Colonic mucosa (tissue), 4 donors: ENCODE measurements at regions not wholly inside any gene's neighbourhood (a gene's known extent, or its start where the extent isn't known, plus 50 kb on each side); places are given as distances from the start of the nearest gene placed in this dataset.

Experiments
- DNase-seq: peaks from one replicate; pipeline ENCODE4 v3.0.0-alpha.2; 2020
- H3K27ac ChIP-seq: fragments of 200-600 bp; one replicate; pipeline ENCODE4 v1.8.0; 2021
- H3K27me3 ChIP-seq: fragments of 200-600 bp; one replicate; pipeline ENCODE4 v1.8.0; 2021
- H3K36me3 ChIP-seq: fragments of 200-600 bp; one replicate; pipeline ENCODE4 v1.8.0; 2021
- H3K4me1 ChIP-seq: fragments of 200-600 bp; one replicate; pipeline ENCODE4 v1.8.0; 2021; ENCODE audit warnings: mild to moderate bottlenecking
- H3K4me3 ChIP-seq: fragments of 200-600 bp; one replicate; pipeline ENCODE4 v1.8.0; 2021
- H3K9ac ChIP-seq, 2 donors: one replicate each; pipeline ENCODE4 v1.7.0; 2013; ENCODE audit warnings: control low read depth in 2 of 2, low read depth in 2 of 2, low read length in 2 of 2
- H3K9me3 ChIP-seq: fragments of 200-600 bp; one replicate; pipeline ENCODE4 v1.8.0; 2021
- intact Hi-C: fragments of 100-400 bp; cut with DNase I; formaldehyde crosslinking; loops from one replicate; pipeline ENCODE4 v1.14.1; 2022
- TF ChIP-seq, protein P1 (sequence below): fragments of 200-600 bp; IDR thresholded peaks from one replicate; pipeline ENCODE4 v1.8.0; 2022; ENCODE audit warnings: antibody characterized with exemption, mild to moderate bottlenecking
- donor health status: healthy.
- donor health status: DM: no; HTN: no; CAD: no.
- donor health status: DM: no; HTN: no; CAD: no.

DNA sequence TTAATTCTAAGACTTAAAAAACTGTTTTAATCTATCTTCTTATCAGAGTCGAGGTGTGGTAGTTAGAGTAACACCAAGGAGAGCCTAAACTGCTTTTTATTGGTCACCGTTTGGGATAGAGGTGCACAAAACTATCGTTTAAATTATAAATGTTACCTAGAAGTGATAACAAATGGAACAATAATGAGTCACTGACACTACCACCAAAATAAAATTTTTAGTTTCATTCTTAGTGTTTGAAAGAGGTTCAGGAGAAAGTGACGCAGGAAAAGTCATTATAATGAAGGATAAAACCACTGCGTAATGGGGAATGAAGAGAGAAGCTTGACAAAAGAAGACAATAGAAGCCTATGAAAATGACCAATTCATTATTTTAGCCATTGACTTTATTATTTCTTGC, 158.2 kb downstream of the COX18 start:
- H3K36me3 ChIP-seq, result no peaks in the 10 kb centered on the region
- no peak overlapping the region for H3K4me3 ChIP-seq
- intact Hi-C loops, result no loop called here
- H3K9ac ChIP-seq, result no peak overlapping the region
- no peaks in the 10 kb centered on the region for H3K9me3 ChIP-seq
- no peak overlapping the region for H3K27ac ChIP-seq
- no peaks in the 10 kb centered on the region for H3K27me3 ChIP-seq
- no peaks in the 10 kb centered on the region for H3K4me1 ChIP-seq
- no peak for DNase-seq
- TF ChIP-seq, protein P1, sequence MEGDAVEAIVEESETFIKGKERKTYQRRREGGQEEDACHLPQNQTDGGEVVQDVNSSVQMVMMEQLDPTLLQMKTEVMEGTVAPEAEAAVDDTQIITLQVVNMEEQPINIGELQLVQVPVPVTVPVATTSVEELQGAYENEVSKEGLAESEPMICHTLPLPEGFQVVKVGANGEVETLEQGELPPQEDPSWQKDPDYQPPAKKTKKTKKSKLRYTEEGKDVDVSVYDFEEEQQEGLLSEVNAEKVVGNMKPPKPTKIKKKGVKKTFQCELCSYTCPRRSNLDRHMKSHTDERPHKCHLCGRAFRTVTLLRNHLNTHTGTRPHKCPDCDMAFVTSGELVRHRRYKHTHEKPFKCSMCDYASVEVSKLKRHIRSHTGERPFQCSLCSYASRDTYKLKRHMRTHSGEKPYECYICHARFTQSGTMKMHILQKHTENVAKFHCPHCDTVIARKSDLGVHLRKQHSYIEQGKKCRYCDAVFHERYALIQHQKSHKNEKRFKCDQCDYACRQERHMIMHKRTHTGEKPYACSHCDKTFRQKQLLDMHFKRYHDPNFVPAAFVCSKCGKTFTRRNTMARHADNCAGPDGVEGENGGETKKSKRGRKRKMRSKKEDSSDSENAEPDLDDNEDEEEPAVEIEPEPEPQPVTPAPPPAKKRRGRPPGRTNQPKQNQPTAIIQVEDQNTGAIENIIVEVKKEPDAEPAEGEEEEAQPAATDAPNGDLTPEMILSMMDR, result no peak

DNA sequence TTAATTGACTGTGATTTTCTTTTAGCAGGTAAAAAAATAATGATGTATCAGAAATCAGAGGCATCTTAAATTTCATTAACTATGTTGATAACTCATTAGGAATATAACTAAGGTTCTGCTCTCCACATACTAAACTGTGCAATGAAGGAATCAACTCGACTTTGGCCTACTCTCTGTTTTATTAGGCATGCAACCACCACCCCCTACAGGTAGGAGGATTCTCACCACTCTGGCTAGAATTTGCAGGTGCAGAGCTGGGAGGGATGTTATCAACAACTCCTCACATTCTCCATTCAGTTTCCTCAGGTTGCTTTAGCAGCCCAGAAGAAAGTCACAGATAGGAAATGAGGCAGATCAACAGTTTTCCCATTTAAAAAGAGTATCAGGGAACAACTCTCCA, 160.1 kb downstream of the COX18 start:
- Histone ChIP-seq H3K27ac (no peak overlapping the region), H3K9me3 (no peaks in the 10 kb centered on the region), H3K4me1 (no peaks in the 10 kb centered on the region), H3K4me3 (no peak overlapping the region), H3K36me3 (no peaks in the 10 kb centered on the region), H3K9ac (no peak overlapping the region), H3K27me3 (no peaks in the 10 kb centered on the region)
- no peak for DNase-seq
- intact Hi-C loops, result no loop called here
- TF ChIP-seq, protein P1, result no peak

- no peak overlapping the region for H3K9ac ChIP-seq
- H3K4me1 ChIP-seq, result no peaks in the 10 kb centered on the region
- no peaks in the 10 kb centered on the region for H3K36me3 ChIP-seq
- no peak overlapping the region for H3K4me3 ChIP-seq
- TF ChIP-seq, protein P1, result no peak
- H3K9me3 ChIP-seq, result no peaks in the 10 kb centered on the region
- H3K27me3 ChIP-seq, result no peaks in the 10 kb centered on the region
- H3K27ac ChIP-seq, result no peak overlapping the region
- intact Hi-C loops, result no loop called here
- DNase-seq, result no peak
Observed at GRCh38 chr4:72902354-72902753, 167.2 kb downstream of the COX18 start.

GRCh38 chr4:72901553-72901952, 168.0 kb downstream of the COX18 start:
- Histone ChIP-seq H3K4me1 (no peaks in the 10 kb centered on the region), H3K27me3 (no peaks in the 10 kb centered on the region), H3K9me3 (no peaks in the 10 kb centered on the region), H3K36me3 (no peaks in the 10 kb centered on the region), H3K27ac (no peak overlapping the region), H3K9ac (no peak overlapping the region), H3K4me3 (no peak overlapping the region)
- TF ChIP-seq, protein P1, result no peak
- no peak for DNase-seq
- intact Hi-C loops, result no loop called here

GRCh38 chr4:72900952-72901351, 168.6 kb downstream of the COX18 start:
- H3K4me3 ChIP-seq, result no peak overlapping the region
- H3K4me1 ChIP-seq, result no peaks in the 10 kb centered on the region
- no peaks in the 10 kb centered on the region for H3K9me3 ChIP-seq
- DNase-seq, result no peak
- H3K9ac ChIP-seq, result no peak overlapping the region
- intact Hi-C loops, result no loop called here
- H3K36me3 ChIP-seq, result no peaks in the 10 kb centered on the region
- no peaks in the 10 kb centered on the region for H3K27me3 ChIP-seq
- TF ChIP-seq, protein P1, result no peak
- no peak overlapping the region for H3K27ac ChIP-seq

DNA sequence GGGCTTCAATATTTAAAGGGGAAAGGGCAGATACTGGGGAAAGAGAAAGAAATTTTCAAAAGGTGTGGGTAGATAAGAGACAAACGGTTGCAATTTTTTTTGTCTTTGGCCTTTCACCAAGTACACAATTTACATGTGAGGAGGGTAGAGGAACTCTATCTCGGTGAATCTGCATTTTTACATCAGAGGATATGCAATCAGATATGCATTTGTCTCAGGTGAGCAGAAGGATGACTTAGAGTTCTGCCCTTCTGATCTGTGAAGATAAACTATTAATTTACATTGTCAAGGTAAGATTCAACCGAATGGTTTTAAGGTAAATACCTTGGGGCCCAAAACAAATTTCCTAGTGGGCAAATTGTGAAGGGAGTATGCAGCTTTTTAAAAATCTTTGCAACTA, 169.9 kb downstream of the COX18 start:
- Histone ChIP-seq H3K27me3 (no peaks in the 10 kb centered on the region), H3K27ac (no peak overlapping the region), H3K9ac (no peak overlapping the region), H3K4me1 (no peaks in the 10 kb centered on the region), H3K9me3 (no peaks in the 10 kb centered on the region), H3K4me3 (no peak overlapping the region), H3K36me3 (no peaks in the 10 kb centered on the region)
- intact Hi-C loops, result no loop called here
- TF ChIP-seq, protein P1, result no peak
- no peak for DNase-seq
